ENCODE measurements at regions not wholly inside any gene's neighbourhood (a gene's known extent, or its start where the extent isn't known, plus 50 kb on each side); places are given as distances from the start of the nearest gene placed in this dataset.

- H3K27ac ChIP-seq, result no peak overlapping the region
- DNase-seq (ENCODE audit: low spot score), result no peak
- TF ChIP-seq CTCF (IDR thresholded peaks at IDR 0.05), result no peak
- peaks cover 0 to 15% of the 10 kb centered on the region in 2 donors for H3K9me3 ChIP-seq
- H3K4me3 ChIP-seq, result no peak overlapping the region
- H3K27me3 ChIP-seq, result no peaks in the 10 kb centered on the region
- H3K4me1 ChIP-seq, result no peaks in the 10 kb centered on the region
- no peaks in the 10 kb centered on the region for H3K36me3 ChIP-seq
Measured at GRCh38 chr6:48619771-48620170, 508.8 kb upstream of the PTCHD4 start.

- DNase-seq (ENCODE audit: low spot score), result no peak
- H3K9me3 ChIP-seq, result peaks cover 0 to 15% of the 10 kb centered on the region in 2 donors
- no peak for TF ChIP-seq CTCF (IDR thresholded peaks at IDR 0.05)
Measured at GRCh38 chr6:48615041-48615440, 504.0 kb upstream of the PTCHD4 start.

GRCh38 chr6:48614326-48614725 is 503.3 kb upstream of the PTCHD4 start:
- H3K27me3 ChIP-seq, result no peaks in the 10 kb centered on the region
- no peak for DNase-seq (ENCODE audit: low spot score)
- H3K4me3 ChIP-seq, result no peak overlapping the region
- H3K9me3 ChIP-seq, result peaks cover 0 to 15% of the 10 kb centered on the region in 2 donors
- H3K27ac ChIP-seq, result no peak overlapping the region
- H3K36me3 ChIP-seq, result no peaks in the 10 kb centered on the region
- no peaks in the 10 kb centered on the region for H3K4me1 ChIP-seq
- no peak for TF ChIP-seq CTCF (IDR thresholded peaks at IDR 0.05)

More at GRCh38 chr6:48615041-48615440, 504.0 kb upstream of the PTCHD4 start:
- H3K4me1 ChIP-seq, result no peaks in the 10 kb centered on the region
- H3K36me3 ChIP-seq, result no peaks in the 10 kb centered on the region
- H3K27me3 ChIP-seq, result no peaks in the 10 kb centered on the region
- H3K4me3 ChIP-seq, result no peak overlapping the region
- no peak overlapping the region for H3K27ac ChIP-seq

- Histone ChIP-seq H3K4me3 (no peak overlapping the region), H3K27ac (no peak overlapping the region), H3K27me3 (no peaks in the 10 kb centered on the region), H3K36me3 (no peaks in the 10 kb centered on the region), H3K9me3 (peaks cover 0 to 15% of the 10 kb centered on the region in 2 donors), H3K4me1 (no peaks in the 10 kb centered on the region)
- TF ChIP-seq CTCF (IDR thresholded peaks at IDR 0.05), result no peak
- DNase-seq (ENCODE audit: low spot score), result no peak
Measured at GRCh38 chr6:48613231-48613949, 502.4 kb upstream of the PTCHD4 start.

- no peak for TF ChIP-seq CTCF (IDR thresholded peaks at IDR 0.05)
- no peak overlapping the region for H3K4me3 ChIP-seq
- no peaks in the 10 kb centered on the region for H3K4me1 ChIP-seq
- no peaks in the 10 kb centered on the region for H3K36me3 ChIP-seq
- no peaks in the 10 kb centered on the region for H3K9me3 ChIP-seq
- DNase-seq (ENCODE audit: low spot score), result no peak
- H3K27me3 ChIP-seq, result no peaks in the 10 kb centered on the region
- H3K27ac ChIP-seq, result no peak overlapping the region
Measured at GRCh38 chr6:48611332-48611731, 500.3 kb upstream of the PTCHD4 start.

GRCh38 chr6:48610846-48611245 is 499.8 kb upstream of the PTCHD4 start:
- no peak for DNase-seq (ENCODE audit: low spot score)
- Histone ChIP-seq H3K4me1 (no peaks in the 10 kb centered on the region), H3K27ac (no peak overlapping the region), H3K27me3 (no peaks in the 10 kb centered on the region), H3K4me3 (no peak overlapping the region), H3K9me3 (no peaks in the 10 kb centered on the region), H3K36me3 (no peaks in the 10 kb centered on the region)
- no peak for TF ChIP-seq CTCF (IDR thresholded peaks at IDR 0.05)
